HepG2 (cell line): ENCODE measurements at regions not wholly inside any gene's neighbourhood (a gene's known extent, or its start where the extent isn't known, plus 50 kb on each side); places are given as distances from the start of the nearest gene placed in this dataset.

Experiments
- ATAC-seq: fragments of 200-7000 bp; cut with Tn5 transposase; 3 replicates; pipeline ENCODE4 v1.9.1; 2020; ENCODE audit warnings: mild to moderate bottlenecking, moderate library complexity
- BruUV-seq: library from RNA; stranded (reverse); fragments of 400-500 nt; replicated peaks from 2 replicates; lab custom pipeline; 2021; lab: Mats Ljungman, UMichigan
- CTCF ChIA-PET: fragments of 300-600 bp; formaldehyde crosslinking; extraction: SDS; loops from one replicate; lab custom pipeline; 2021; ENCODE audit warnings: low total read pairs, inconsistent platforms, low intra/inter-chr PET ratio; lab: Yijun Ruan, JAX
- POLR2A ChIA-PET: fragments of 350-600 bp; sonication (Branson Sonifier 250); formaldehyde crosslinking; loops from one replicate; lab custom pipeline; 2020; ENCODE audit warnings: antibody characterized with exemption, inconsistent platforms; lab: Yijun Ruan, JAX
- DNase-seq: peaks from one replicate; pipeline ENCODE4 v3.0.0-alpha.2; 2015; ENCODE audit warnings: low spot score
- FAIRE-seq: peaks from 3 replicates; lab custom pipeline; 2011; peaks lifted over from hg19 to GRCh38; lab: Jason Lieb, UNC
- H2AFZ ChIP-seq: one replicate; pipeline ENCODE4 v1.6.1; 2011; ENCODE audit warnings: low read length, inconsistent platforms
- H3K27ac ChIP-seq: fragments of 300-600 bp; 3 replicates; pipeline ENCODE4 v1.8.0; 2011; ENCODE audit warnings: mixed run types, mild to moderate bottlenecking, mixed read lengths, low read length, inconsistent platforms; ENCODE audit not compliant: insufficient read depth; ENCODE audit errors: extremely low read length
- H3K27me3 ChIP-seq, 2 experiments: fragments of 200-600 bp in 1 of 2; 2 replicates in 1 of 2; 3 replicates in 1 of 2; pipeline versions ENCODE4 v1.6.0 to v1.8.0; 2011; ENCODE audit warnings: low read length in 2 of 2, mild to moderate bottlenecking in 2 of 2, moderate library complexity in 2 of 2, inconsistent platforms in 1 of 2; ENCODE audit not compliant: insufficient read depth in 2 of 2, control insufficient read depth in 1 of 2
- H3K36me3 ChIP-seq, 2 experiments: fragments of 200-600 bp in 1 of 2; replicated peaks in 1 of 2; 2 replicates in 1 of 2; 3 replicates in 1 of 2; pipeline versions ENCODE4 v1.5.1 to v1.8.0; 2011; ENCODE audit warnings: low read length in 2 of 2, inconsistent platforms in 1 of 2; ENCODE audit not compliant: insufficient read depth in 2 of 2, control insufficient read depth in 1 of 2
- H3K4me1 ChIP-seq: 2 replicates; pipeline ENCODE4 v1.5.1; 2012; ENCODE audit warnings: low read length, inconsistent platforms; ENCODE audit not compliant: insufficient read depth
- H3K4me2 ChIP-seq: 2 replicates; pipeline ENCODE4 v1.6.0; 2011; ENCODE audit warnings: low read depth, low read length, inconsistent platforms
- H3K4me3 ChIP-seq, 3 experiments: fragments of 200-600 bp in 1 of 3; sonication (generic), shearing (Covaris generic) in 1 of 3; replicated peaks in 1 of 3; 2 replicates each; pipeline ENCODE4 v1.5.1; 2011 to 2016; ENCODE audit warnings: low read length in 3 of 3, inconsistent platforms in 2 of 3, low read depth in 2 of 3, mild to moderate bottlenecking in 2 of 3, control low read depth in 1 of 3, mixed read lengths in 1 of 3; ENCODE audit not compliant: insufficient read depth in 1 of 3
- H3K79me2 ChIP-seq: one replicate; pipeline ENCODE4 v1.6.1; 2011; ENCODE audit warnings: low read length, inconsistent platforms; ENCODE audit not compliant: insufficient read depth
- H3K9ac ChIP-seq: 2 replicates; pipeline ENCODE4 v1.6.0; 2011; ENCODE audit warnings: mild to moderate bottlenecking, low read depth, low read length, inconsistent platforms; ENCODE audit not compliant: insufficient read depth
- H3K9me3 ChIP-seq: 2 replicates; pipeline ENCODE4 v1.5.1; 2012; ENCODE audit warnings: mild to moderate bottlenecking, low read length
- H4K20me1 ChIP-seq: 2 replicates; pipeline ENCODE4 v1.6.0; 2011; ENCODE audit warnings: inconsistent platforms, mild to moderate bottlenecking, low read length, moderate library complexity; ENCODE audit not compliant: insufficient read depth
- EHMT2 ChIP-seq: fragments of 200-600 bp; sonication (generic); IDR thresholded peaks from 2 replicates; pipeline ENCODE4 v1.7.0; 2017; ENCODE audit warnings: antibody characterized with exemption, low read depth, low read length, borderline replicate concordance
- HCFC1 ChIP-seq: fragments of 150-350 bp; IDR thresholded peaks from 2 replicates; pipeline ENCODE4 v1.6.1; 2014; ENCODE audit warnings: low read depth, low read length
- KAT2B ChIP-seq: fragments of 150-350 bp; IDR thresholded peaks from 2 replicates; pipeline ENCODE4 v1.6.1; 2014; ENCODE audit warnings: low read depth, low read length, borderline replicate concordance
- KMT2A ChIP-seq: sonication (generic); formaldehyde crosslinking; IDR thresholded peaks from 2 replicates; pipeline ENCODE4 v1.4.0; 2020; ENCODE audit warnings: missing genetic modification reagents
- MIER2 ChIP-seq: IDR thresholded peaks from 2 replicates; pipeline ENCODE4 v1.6.1; 2016; ENCODE audit warnings: missing biosample characterization, missing genetic modification reagents
- SMAD3 ChIP-seq: sonication (generic); formaldehyde crosslinking; IDR thresholded peaks from 2 replicates; pipeline ENCODE4 v1.4.0; 2020; ENCODE audit warnings: missing genetic modification reagents
- ZHX2 ChIP-seq, 2 experiments: sonication (generic) in 1 of 2; formaldehyde crosslinking in 1 of 2; IDR thresholded peaks; 2 replicates each; pipeline versions ENCODE4 v1.6.1 to v1.9.0; 2014 to 2022; ENCODE audit warnings: antibody characterized with exemption in 1 of 2, borderline replicate concordance in 1 of 2, inconsistent platforms in 1 of 2, low read depth in 1 of 2, missing genetic modification reagents in 1 of 2
- ZNF383 ChIP-seq: sonication (generic); formaldehyde crosslinking; IDR thresholded peaks from 2 replicates; pipeline ENCODE4 v1.4.0; 2020; ENCODE audit warnings: missing genetic modification reagents, mild to moderate bottlenecking, borderline replicate concordance
- WGBS: methylation state at CpG from one replicate; pipeline ENCODE4 v1.1.6; 2017; ENCODE audit warnings: low lambda C conversion rate; 5-methylcytosine and 5-hydroxymethylcytosine counted together
- in situ Hi-C: cut with HindIII; loops from 2 replicates; pipeline ENCODE4 v1.10.0; 2017; ENCODE audit warnings: low pct_unique_long_range_greater_than_20kb; ENCODE audit not compliant: extremely low pct_ligation_motif_present
- intact Hi-C: fragments of 100-400 bp; cut with micrococcal nuclease; formaldehyde crosslinking; loops from one replicate; pipeline ENCODE4 v1.10.0; 2022; ENCODE audit not compliant: unreplicated experiment
- TF ChIP-seq, protein P1 (sequence below): sonication (generic); formaldehyde crosslinking; IDR thresholded peaks from one replicate; pipeline ENCODE4 v1.5.1; 2020; ENCODE audit warnings: mild to moderate bottlenecking, missing genetic modification reagents; ENCODE audit errors: not compliant biosample characterization
- TF ChIP-seq, protein P2 (sequence below): sonication (generic); formaldehyde crosslinking; IDR thresholded peaks from 2 replicates; pipeline ENCODE4 v1.8.0; 2022; ENCODE audit warnings: mild to moderate bottlenecking, missing genetic modification reagents, moderate library complexity

DNA sequence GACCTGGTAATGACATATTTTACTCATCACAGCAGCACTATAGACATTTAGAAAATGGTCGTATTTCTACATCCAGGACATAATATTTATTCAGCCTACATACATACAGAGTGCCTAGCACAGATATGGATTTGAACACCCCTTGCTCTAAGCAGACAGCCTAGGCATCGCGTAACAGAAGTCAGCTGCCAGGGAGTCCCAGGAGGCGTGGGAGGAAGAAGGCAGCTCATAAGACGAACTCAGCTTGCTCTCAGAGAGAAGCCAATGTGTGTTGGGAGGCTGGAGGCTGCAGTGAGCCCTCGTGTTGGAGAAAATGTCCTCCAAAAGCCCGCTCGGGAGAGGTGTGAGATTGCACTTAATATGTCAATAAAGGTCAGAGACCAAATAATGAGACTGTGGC, 131.6 kb downstream of the BCOR start:
- FAIRE-seq: no peak
- intact Hi-C loops: no loop called here
- TF ChIP-seq ZNF383 (no peak), HCFC1 (no peak), EHMT2 (no peak), KMT2A (CRISPR knock-in tag) (no peak), ZHX2 (IDR thresholded peaks at IDR 0.05; ENCODE audit: low read depth) (no peak), ZHX2 (CRISPR knock-in tag; IDR thresholded peaks at IDR 0.05; ENCODE audit: borderline replicate concordance) (no peak), SMAD3 (no peak), KAT2B (no peak), MIER2 (CRISPR knock-in tag) (no peak)
- TF ChIP-seq, protein P1, sequence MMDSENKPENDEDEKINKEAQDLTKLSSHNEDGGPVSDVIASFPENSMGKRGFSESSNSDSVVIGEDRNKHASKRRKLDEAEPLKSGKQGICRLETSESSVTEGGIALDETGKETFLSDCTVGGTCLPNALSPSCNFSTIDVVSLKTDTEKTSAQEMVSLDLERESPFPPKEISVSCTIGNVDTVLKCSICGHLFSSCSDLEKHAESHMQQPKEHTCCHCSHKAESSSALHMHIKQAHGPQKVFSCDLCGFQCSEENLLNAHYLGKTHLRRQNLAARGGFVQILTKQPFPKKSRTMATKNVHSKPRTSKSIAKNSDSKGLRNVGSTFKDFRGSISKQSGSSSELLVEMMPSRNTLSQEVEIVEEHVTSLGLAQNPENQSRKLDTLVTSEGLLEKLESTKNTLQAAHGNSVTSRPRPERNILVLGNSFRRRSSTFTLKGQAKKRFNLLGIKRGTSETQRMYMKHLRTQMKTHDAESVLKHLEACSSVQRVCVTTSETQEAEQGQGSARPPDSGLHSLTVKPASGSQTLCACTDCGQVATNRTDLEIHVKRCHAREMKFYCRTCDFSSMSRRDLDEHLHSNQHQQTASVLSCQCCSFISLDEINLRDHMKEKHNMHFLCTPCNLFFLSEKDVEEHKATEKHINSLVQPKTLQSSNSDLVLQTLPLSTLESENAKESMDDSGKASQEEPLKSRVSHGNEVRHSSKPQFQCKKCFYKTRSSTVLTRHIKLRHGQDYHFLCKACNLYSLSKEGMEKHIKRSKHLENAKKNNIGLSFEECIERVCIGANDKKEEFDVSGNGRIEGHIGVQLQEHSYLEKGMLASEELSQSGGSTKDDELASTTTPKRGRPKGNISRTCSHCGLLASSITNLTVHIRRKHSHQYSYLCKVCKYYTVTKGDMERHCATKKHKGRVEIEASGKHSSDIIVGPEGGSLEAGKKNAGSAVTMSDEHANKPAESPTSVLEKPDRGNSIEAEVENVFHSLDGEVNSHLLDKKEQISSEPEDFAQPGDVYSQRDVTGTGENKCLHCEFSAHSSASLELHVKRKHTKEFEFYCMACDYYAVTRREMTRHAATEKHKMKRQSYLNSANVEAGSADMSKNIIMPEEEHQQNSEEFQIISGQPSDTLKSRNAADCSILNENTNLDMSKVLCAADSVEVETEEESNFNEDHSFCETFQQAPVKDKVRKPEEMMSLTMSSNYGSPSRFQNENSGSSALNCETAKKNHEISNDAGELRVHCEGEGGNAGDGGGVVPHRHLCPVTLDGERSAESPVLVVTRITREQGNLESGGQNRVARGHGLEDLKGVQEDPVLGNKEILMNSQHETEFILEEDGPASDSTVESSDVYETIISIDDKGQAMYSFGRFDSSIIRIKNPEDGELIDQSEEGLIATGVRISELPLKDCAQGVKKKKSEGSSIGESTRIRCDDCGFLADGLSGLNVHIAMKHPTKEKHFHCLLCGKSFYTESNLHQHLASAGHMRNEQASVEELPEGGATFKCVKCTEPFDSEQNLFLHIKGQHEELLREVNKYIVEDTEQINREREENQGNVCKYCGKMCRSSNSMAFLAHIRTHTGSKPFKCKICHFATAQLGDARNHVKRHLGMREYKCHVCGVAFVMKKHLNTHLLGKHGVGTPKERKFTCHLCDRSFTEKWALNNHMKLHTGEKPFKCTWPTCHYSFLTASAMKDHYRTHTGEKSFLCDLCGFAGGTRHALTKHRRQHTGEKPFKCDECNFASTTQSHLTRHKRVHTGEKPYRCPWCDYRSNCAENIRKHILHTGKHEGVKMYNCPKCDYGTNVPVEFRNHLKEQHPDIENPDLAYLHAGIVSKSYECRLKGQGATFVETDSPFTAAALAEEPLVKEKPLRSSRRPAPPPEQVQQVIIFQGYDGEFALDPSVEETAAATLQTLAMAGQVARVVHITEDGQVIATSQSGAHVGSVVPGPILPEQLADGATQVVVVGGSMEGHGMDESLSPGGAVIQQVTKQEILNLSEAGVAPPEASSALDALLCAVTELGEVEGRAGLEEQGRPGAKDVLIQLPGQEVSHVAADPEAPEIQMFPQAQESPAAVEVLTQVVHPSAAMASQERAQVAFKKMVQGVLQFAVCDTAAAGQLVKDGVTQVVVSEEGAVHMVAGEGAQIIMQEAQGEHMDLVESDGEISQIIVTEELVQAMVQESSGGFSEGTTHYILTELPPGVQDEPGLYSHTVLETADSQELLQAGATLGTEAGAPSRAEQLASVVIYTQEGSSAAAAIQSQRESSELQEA: no peak
- TF ChIP-seq, protein P2, sequence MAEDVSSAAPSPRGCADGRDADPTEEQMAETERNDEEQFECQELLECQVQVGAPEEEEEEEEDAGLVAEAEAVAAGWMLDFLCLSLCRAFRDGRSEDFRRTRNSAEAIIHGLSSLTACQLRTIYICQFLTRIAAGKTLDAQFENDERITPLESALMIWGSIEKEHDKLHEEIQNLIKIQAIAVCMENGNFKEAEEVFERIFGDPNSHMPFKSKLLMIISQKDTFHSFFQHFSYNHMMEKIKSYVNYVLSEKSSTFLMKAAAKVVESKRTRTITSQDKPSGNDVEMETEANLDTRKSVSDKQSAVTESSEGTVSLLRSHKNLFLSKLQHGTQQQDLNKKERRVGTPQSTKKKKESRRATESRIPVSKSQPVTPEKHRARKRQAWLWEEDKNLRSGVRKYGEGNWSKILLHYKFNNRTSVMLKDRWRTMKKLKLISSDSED (CRISPR knock-in tag): no peak

More for the DNA sequence above, 131.6 kb downstream of the BCOR start:
- Histone ChIP-seq H3K27me3 (no peaks in the 10 kb centered on the region), H3K9me3 (no peaks in the 10 kb centered on the region), H2AFZ (no peak overlapping the region), H3K9ac (no peak overlapping the region), H3K79me2 (no peaks in the 10 kb centered on the region), H4K20me1 (no peaks in the 10 kb centered on the region), H3K4me3 (no peak overlapping the region), H3K36me3 (no peaks in the 10 kb centered on the region), H3K4me1 (peaks cover 27% of the 10 kb centered on the region), H3K27ac (no peak overlapping the region), H3K4me2 (no peak overlapping the region)
- CTCF ChIA-PET: no interaction called here
- POLR2A ChIA-PET: no interaction called here
- ATAC-seq (no peak), DNase-seq (no peak)
- no TSS peak for BruUV-seq
- 49% methylated on average over 7 of the region's 8 CpGs for WGBS
- in situ Hi-C loops: no loop called here
